HepG2 (cell line): ENCODE measurements at regions not wholly inside any gene's neighbourhood (a gene's known extent, or its start where the extent isn't known, plus 50 kb on each side); places are given as distances from the start of the nearest gene placed in this dataset.

Experiments used
- ATAC-seq: fragments of 200-7000 bp; cut with Tn5 transposase; 3 replicates; pipeline ENCODE4 v1.9.1; 2020; ENCODE audit warnings: mild to moderate bottlenecking, moderate library complexity
- BruUV-seq: library from RNA; stranded (reverse); fragments of 400-500 nt; replicated peaks from 2 replicates; lab custom pipeline; 2021; lab: Mats Ljungman, UMichigan
- CTCF ChIA-PET: fragments of 300-600 bp; formaldehyde crosslinking; extraction: SDS; loops from one replicate; lab custom pipeline; 2021; ENCODE audit warnings: low total read pairs, inconsistent platforms, low intra/inter-chr PET ratio; lab: Yijun Ruan, JAX
- POLR2A ChIA-PET: fragments of 350-600 bp; sonication (Branson Sonifier 250); formaldehyde crosslinking; loops from one replicate; lab custom pipeline; 2020; ENCODE audit warnings: antibody characterized with exemption, inconsistent platforms; lab: Yijun Ruan, JAX
- DNase-seq: peaks from one replicate; pipeline ENCODE4 v3.0.0-alpha.2; 2015; ENCODE audit warnings: low spot score
- FAIRE-seq: peaks from 3 replicates; lab custom pipeline; 2011; peaks lifted over from hg19 to GRCh38; lab: Jason Lieb, UNC
- H2AFZ ChIP-seq: one replicate; pipeline ENCODE4 v1.6.1; 2011; ENCODE audit warnings: low read length, inconsistent platforms
- H3K27ac ChIP-seq: fragments of 300-600 bp; 3 replicates; pipeline ENCODE4 v1.8.0; 2011; ENCODE audit warnings: mixed run types, mild to moderate bottlenecking, mixed read lengths, low read length, inconsistent platforms; ENCODE audit not compliant: insufficient read depth; ENCODE audit errors: extremely low read length
- H3K27me3 ChIP-seq, 2 experiments: fragments of 200-600 bp in 1 of 2; 2 replicates in 1 of 2; 3 replicates in 1 of 2; pipeline versions ENCODE4 v1.6.0 to v1.8.0; 2011; ENCODE audit warnings: low read length in 2 of 2, mild to moderate bottlenecking in 2 of 2, moderate library complexity in 2 of 2, inconsistent platforms in 1 of 2; ENCODE audit not compliant: insufficient read depth in 2 of 2, control insufficient read depth in 1 of 2
- H3K36me3 ChIP-seq, 2 experiments: fragments of 200-600 bp in 1 of 2; replicated peaks in 1 of 2; 2 replicates in 1 of 2; 3 replicates in 1 of 2; pipeline versions ENCODE4 v1.5.1 to v1.8.0; 2011; ENCODE audit warnings: low read length in 2 of 2, inconsistent platforms in 1 of 2; ENCODE audit not compliant: insufficient read depth in 2 of 2, control insufficient read depth in 1 of 2
- H3K4me1 ChIP-seq: 2 replicates; pipeline ENCODE4 v1.5.1; 2012; ENCODE audit warnings: low read length, inconsistent platforms; ENCODE audit not compliant: insufficient read depth
- H3K4me2 ChIP-seq: 2 replicates; pipeline ENCODE4 v1.6.0; 2011; ENCODE audit warnings: low read depth, low read length, inconsistent platforms
- H3K4me3 ChIP-seq, 3 experiments: fragments of 200-600 bp in 1 of 3; sonication (generic), shearing (Covaris generic) in 1 of 3; replicated peaks in 1 of 3; 2 replicates each; pipeline ENCODE4 v1.5.1; 2011 to 2016; ENCODE audit warnings: low read length in 3 of 3, inconsistent platforms in 2 of 3, low read depth in 2 of 3, mild to moderate bottlenecking in 2 of 3, control low read depth in 1 of 3, mixed read lengths in 1 of 3; ENCODE audit not compliant: insufficient read depth in 1 of 3
- H3K79me2 ChIP-seq: one replicate; pipeline ENCODE4 v1.6.1; 2011; ENCODE audit warnings: low read length, inconsistent platforms; ENCODE audit not compliant: insufficient read depth
- H3K9ac ChIP-seq: 2 replicates; pipeline ENCODE4 v1.6.0; 2011; ENCODE audit warnings: mild to moderate bottlenecking, low read depth, low read length, inconsistent platforms; ENCODE audit not compliant: insufficient read depth
- H3K9me3 ChIP-seq: 2 replicates; pipeline ENCODE4 v1.5.1; 2012; ENCODE audit warnings: mild to moderate bottlenecking, low read length
- H4K20me1 ChIP-seq: 2 replicates; pipeline ENCODE4 v1.6.0; 2011; ENCODE audit warnings: inconsistent platforms, mild to moderate bottlenecking, low read length, moderate library complexity; ENCODE audit not compliant: insufficient read depth
- CENPX ChIP-seq: sonication (generic); formaldehyde crosslinking; IDR thresholded peaks from 2 replicates; pipeline ENCODE4 v1.9.0; 2021; ENCODE audit warnings: mild to moderate bottlenecking, missing genetic modification reagents, moderate library complexity
- SMAD9 ChIP-seq: sonication (generic); formaldehyde crosslinking; IDR thresholded peaks from 2 replicates; pipeline ENCODE4 v1.5.1; 2020; ENCODE audit warnings: mild to moderate bottlenecking, missing genetic modification reagents
- STAG1 ChIP-seq: sonication (generic); formaldehyde crosslinking; IDR thresholded peaks from 2 replicates; pipeline ENCODE4 v1.4.0; 2020; ENCODE audit warnings: missing genetic modification reagents
- ZBTB7B ChIP-seq: sonication (generic); formaldehyde crosslinking; IDR thresholded peaks from 2 replicates; pipeline ENCODE4 v1.4.0; 2020; ENCODE audit warnings: missing genetic modification reagents
- WGBS: methylation state at CpG from one replicate; pipeline ENCODE4 v1.1.6; 2017; ENCODE audit warnings: low lambda C conversion rate; 5-methylcytosine and 5-hydroxymethylcytosine counted together
- in situ Hi-C: cut with HindIII; loops from 2 replicates; pipeline ENCODE4 v1.10.0; 2017; ENCODE audit warnings: low pct_unique_long_range_greater_than_20kb; ENCODE audit not compliant: extremely low pct_ligation_motif_present
- intact Hi-C: fragments of 100-400 bp; cut with micrococcal nuclease; formaldehyde crosslinking; loops from one replicate; pipeline ENCODE4 v1.10.0; 2022; ENCODE audit not compliant: unreplicated experiment
- TF ChIP-seq, protein P1 (sequence below): IDR thresholded peaks from 2 replicates; pipeline ENCODE4 v1.6.1; 2016; ENCODE audit warnings: mild to moderate bottlenecking
- TF ChIP-seq, protein P2 (sequence below), 2 experiments: fragments of 450-650 bp in 1 of 2; sonication (generic) in 1 of 2; formaldehyde crosslinking in 1 of 2; IDR thresholded peaks; 2 replicates each; pipeline versions ENCODE4 v1.6.1 to v1.8.0; 2016 to 2022; ENCODE audit warnings: antibody characterized with exemption in 1 of 2, mild to moderate bottlenecking in 1 of 2, missing genetic modification reagents in 1 of 2

DNA sequence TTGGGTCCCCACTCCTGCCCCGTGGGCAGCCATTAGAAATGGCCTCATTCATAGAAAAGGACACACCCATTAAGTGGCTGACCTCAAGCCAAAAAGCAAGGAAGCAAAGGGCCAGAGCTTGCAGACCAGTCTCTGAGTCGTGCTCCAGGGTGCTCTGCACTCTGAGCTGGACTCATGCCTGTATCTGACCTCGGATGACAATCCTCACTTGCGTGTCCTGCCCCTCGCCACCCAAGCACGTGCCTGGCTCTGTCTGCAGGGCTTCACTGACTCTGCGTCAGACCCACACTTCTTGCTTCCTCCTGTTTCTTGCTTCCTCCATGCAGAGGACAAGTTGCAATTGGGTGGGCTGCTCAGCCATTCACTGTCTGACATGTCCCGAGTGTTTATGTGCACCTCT is 138.8 kb downstream of the OAT start:
- DNase-seq: no peak
- in situ Hi-C loops: no loop called here
- intact Hi-C loops: no loop called here
- H2AFZ ChIP-seq: no peak overlapping the region
- CTCF ChIA-PET: no interaction called here
- no peak overlapping the region for H3K27ac ChIP-seq
- no peaks in the 10 kb centered on the region for H3K36me3 ChIP-seq
- no peak overlapping the region for H3K9ac ChIP-seq
- H3K4me1 ChIP-seq: no peaks in the 10 kb centered on the region
- no peaks in the 10 kb centered on the region for H4K20me1 ChIP-seq
- no peak for TF ChIP-seq CENPX
- TF ChIP-seq, protein P1, sequence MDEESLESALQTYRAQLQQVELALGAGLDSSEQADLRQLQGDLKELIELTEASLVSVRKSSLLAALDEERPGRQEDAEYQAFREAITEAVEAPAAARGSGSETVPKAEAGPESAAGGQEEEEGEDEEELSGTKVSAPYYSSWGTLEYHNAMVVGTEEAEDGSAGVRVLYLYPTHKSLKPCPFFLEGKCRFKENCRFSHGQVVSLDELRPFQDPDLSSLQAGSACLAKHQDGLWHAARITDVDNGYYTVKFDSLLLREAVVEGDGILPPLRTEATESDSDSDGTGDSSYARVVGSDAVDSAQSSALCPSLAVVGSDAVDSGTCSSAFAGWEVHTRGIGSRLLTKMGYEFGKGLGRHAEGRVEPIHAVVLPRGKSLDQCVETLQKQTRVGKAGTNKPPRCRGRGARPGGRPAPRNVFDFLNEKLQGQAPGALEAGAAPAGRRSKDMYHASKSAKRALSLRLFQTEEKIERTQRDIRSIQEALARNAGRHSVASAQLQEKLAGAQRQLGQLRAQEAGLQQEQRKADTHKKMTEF (CRISPR knock-in tag): no peak
- TF ChIP-seq ZBTB7B (CRISPR knock-in tag): no peak
- no peak for TF ChIP-seq SMAD9
- TF ChIP-seq, all 625 proteins: peak for 0
- POLR2A ChIA-PET: no interaction called here
- BruUV-seq: no TSS peak
- Histone ChIP-seq H3K27me3 (peaks cover 0 to 21% of the 10 kb centered on the region in 2 experiments; a peak in 2 of 5 replicates), H3K79me2 (no peaks in the 10 kb centered on the region), H3K4me3 (no peak overlapping the region), H3K9me3 (no peaks in the 10 kb centered on the region), H3K4me2 (no peak overlapping the region)
- ATAC-seq: no peak
- FAIRE-seq: no peak
- 33% methylated on average over 7 of the region's 8 CpGs for WGBS

DNA sequence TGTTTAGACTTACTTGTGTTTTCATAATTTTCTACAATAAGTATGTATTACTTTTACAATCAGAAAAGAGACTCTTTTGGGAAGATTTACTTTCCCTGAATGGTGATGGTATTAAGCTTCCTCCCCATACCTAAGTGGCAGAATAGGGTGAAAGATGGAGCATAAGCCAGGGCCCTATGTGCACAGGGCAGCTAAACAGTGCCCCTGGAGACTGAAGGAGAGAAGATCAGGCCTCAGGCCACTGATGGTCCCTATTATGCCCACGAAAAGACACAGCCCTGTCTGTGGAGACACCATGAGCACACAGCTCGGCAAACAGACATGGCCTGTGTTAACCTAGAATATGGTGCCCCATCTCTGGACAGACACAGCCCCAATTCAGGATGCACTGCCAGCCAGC is 139.4 kb downstream of the OAT start:
- no peaks in the 10 kb centered on the region for H3K79me2 ChIP-seq
- FAIRE-seq: no peak
- in situ Hi-C loops (no loop called here), intact Hi-C loops (no loop called here)
- peak; percentile 44; the same call in 2 of the 3 replicates for ATAC-seq
- H3K4me3 ChIP-seq: no peak overlapping the region
- no peak overlapping the region for H2AFZ ChIP-seq
- H3K27me3 ChIP-seq: peaks cover 0 to 21% of the 10 kb centered on the region in 2 experiments; a peak in 2 of 5 replicates
- H4K20me1 ChIP-seq: no peaks in the 10 kb centered on the region
- no peak overlapping the region for H3K27ac ChIP-seq
- no peak overlapping the region for H3K4me2 ChIP-seq
- TF ChIP-seq, protein P2, sequence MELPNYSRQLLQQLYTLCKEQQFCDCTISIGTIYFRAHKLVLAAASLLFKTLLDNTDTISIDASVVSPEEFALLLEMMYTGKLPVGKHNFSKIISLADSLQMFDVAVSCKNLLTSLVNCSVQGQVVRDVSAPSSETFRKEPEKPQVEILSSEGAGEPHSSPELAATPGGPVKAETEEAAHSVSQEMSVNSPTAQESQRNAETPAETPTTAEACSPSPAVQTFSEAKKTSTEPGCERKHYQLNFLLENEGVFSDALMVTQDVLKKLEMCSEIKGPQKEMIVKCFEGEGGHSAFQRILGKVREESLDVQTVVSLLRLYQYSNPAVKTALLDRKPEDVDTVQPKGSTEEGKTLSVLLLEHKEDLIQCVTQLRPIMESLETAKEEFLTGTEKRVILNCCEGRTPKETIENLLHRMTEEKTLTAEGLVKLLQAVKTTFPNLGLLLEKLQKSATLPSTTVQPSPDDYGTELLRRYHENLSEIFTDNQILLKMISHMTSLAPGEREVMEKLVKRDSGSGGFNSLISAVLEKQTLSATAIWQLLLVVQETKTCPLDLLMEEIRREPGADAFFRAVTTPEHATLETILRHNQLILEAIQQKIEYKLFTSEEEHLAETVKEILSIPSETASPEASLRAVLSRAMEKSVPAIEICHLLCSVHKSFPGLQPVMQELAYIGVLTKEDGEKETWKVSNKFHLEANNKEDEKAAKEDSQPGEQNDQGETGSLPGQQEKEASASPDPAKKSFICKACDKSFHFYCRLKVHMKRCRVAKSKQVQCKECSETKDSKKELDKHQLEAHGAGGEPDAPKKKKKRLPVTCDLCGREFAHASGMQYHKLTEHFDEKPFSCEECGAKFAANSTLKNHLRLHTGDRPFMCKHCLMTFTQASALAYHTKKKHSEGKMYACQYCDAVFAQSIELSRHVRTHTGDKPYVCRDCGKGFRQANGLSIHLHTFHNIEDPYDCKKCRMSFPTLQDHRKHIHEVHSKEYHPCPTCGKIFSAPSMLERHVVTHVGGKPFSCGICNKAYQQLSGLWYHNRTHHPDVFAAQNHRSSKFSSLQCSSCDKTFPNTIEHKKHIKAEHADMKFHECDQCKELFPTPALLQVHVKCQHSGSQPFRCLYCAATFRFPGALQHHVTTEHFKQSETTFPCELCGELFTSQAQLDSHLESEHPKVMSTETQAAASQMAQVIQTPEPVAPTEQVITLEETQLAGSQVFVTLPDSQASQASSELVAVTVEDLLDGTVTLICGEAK (IDR thresholded peaks at IDR 0.05): no peak
- TF ChIP-seq, protein P2 (CRISPR knock-in tag; IDR thresholded peaks at IDR 0.05): no peak
- peak; percentile 44 for TF ChIP-seq STAG1
- ChIA-PET POLR2A (no interaction called here), CTCF (no interaction called here)
- WGBS: no CpG with 5 or more reads among the region's 2 CpGs
- H3K4me1 ChIP-seq: no peaks in the 10 kb centered on the region
- no TSS peak for BruUV-seq
- no peaks in the 10 kb centered on the region for H3K9me3 ChIP-seq
- no peak for DNase-seq
- H3K9ac ChIP-seq: no peak overlapping the region
- no peaks in the 10 kb centered on the region for H3K36me3 ChIP-seq
